Pancreas (tissue), 10 donors: ENCODE measurements at regions not wholly inside any gene's neighbourhood (a gene's known extent, or its start where the extent isn't known, plus 50 kb on each side); places are given as distances from the start of the nearest gene placed in this dataset.
A peak's percentile ranks its signal among the peaks of the same experiment; 100 is the strongest.

Experiments
- ATAC-seq, 4 donors: fragments of 200-7000 bp; cut with Tn5 transposase; one replicate each; pipeline versions ENCODE4 v1.8.0 to v1.9.1; 2020; ENCODE audit warnings: mild to moderate bottlenecking in 4 of 4, moderate library complexity in 4 of 4
- DNase-seq, 6 donors: peaks; one replicate each; pipeline ENCODE4 v3.0.0-alpha.2; 2020
- FAIRE-seq: peaks from 2 replicates; lab custom pipeline; 2012; peaks lifted over from hg19 to GRCh38; lab: Jason Lieb, UNC
- H3K27ac ChIP-seq, 4 donors: fragments of 200-600 bp; sonication (generic); 1 replicate in 3 of 4; 2 replicates in 1 of 4; pipeline versions ENCODE4 v1.5.0 to v1.8.0; 2020
- H3K27me3 ChIP-seq, 4 donors: fragments of 200-600 bp; one replicate each; pipeline ENCODE4 v1.8.0; 2021
- H3K36me3 ChIP-seq, 3 donors: fragments of 200-600 bp; sonication (generic) in 1 of 3; one replicate each; pipeline versions ENCODE4 v1.5.0 to v1.8.0; 2020 to 2021
- H3K4me1 ChIP-seq, 3 donors: fragments of 200-600 bp; one replicate each; pipeline ENCODE4 v1.8.0; 2021
- H3K4me3 ChIP-seq, 4 donors: fragments of 200-600 bp; sonication (generic) in 2 of 4; one replicate each; pipeline versions ENCODE4 v1.5.0 to v1.8.0; 2020 to 2021
- H3K9me3 ChIP-seq, 4 donors: fragments of 200-600 bp; one replicate each; pipeline ENCODE4 v1.8.0; 2021
- CTCF ChIP-seq, 4 donors: fragments of 200-600 bp; sonication (generic) in 3 of 4; IDR thresholded peaks; one replicate each; pipeline versions ENCODE4 v1.5.0 to v1.8.0; 2021; ENCODE audit warnings: antibody characterized with exemption in 4 of 4
- WGBS, 2 donors: extraction: QIAGEN DNeasy Blood & Tissue Kit; methylation state at CpG; one replicate each; pipeline ENCODE4 v1.1.7; 2013; 5-methylcytosine and 5-hydroxymethylcytosine counted together
- intact Hi-C, 3 donors: fragments of 100-400 bp; cut with DNase I; formaldehyde crosslinking; loops; one replicate each; pipeline versions ENCODE4 v1.11.1 to v1.14.2; 2022
- donor health status: healthy with polysubstance abuse.
- donor health status: DM: no; HTN: no; CAD: no; lungs with moderate emphysema.
- donor health status: DM: no; HTN: no; CAD: no.
- donor health status: control.
- donor health status: control.
- donor health status: Bipolar disorder and iron deficiency.
- donor health status: DM: yes; HTN: yes; CAD: no.
- donor health status: DM: no; HTN: no; CAD: no.
- donor health status: DM: no; HTN: no; CAD: no.
- donor health status: DM: yes; HTN: yes; CAD: no.

GRCh38 chr18:59968583-59968982 is 68.8 kb downstream of the PMAIP1 start:
- H3K27ac ChIP-seq: no peak overlapping the region
- H3K27me3 ChIP-seq: peaks cover 0 to 15% (median 0%) of the 10 kb centered on the region in 4 donors
- TF ChIP-seq CTCF (IDR thresholded peaks at IDR 0.05): no peak
- WGBS, 2 donors: 84 to 90% methylated on average over 2 of the region's 2 CpGs
- intact Hi-C loops: no loop called here
- no peaks in the 10 kb centered on the region for H3K4me1 ChIP-seq
- DNase-seq: no peak
- no peak for ATAC-seq
- H3K36me3 ChIP-seq: no peaks in the 10 kb centered on the region
- no peak for FAIRE-seq
- H3K4me3 ChIP-seq: no peak overlapping the region
- H3K9me3 ChIP-seq: no peaks in the 10 kb centered on the region

- FAIRE-seq: no peak
- peaks cover 0 to 15% (median 0%) of the 10 kb centered on the region in 4 donors for H3K27me3 ChIP-seq
- intact Hi-C loops: no loop called here
Measured at GRCh38 chr18:59967878-59968277, 68.1 kb downstream of the PMAIP1 start.

DNA sequence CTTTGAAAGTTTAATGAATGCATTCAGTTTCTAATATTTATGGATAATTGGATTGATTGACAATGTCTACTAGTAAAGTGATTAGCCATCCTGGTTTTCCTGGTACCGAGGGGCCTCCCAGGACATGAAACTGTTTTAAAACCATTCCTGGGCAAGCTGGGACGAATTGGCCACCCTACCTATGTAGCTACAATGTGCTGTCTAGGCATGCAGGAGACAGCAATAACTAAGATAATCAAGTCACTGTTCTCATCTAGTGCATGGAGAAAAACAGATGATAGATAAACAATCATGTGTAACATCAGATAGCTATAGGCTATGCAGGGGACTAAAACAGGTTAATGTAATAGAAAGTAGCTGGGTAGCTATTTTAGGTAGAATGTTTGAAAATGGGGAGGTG is 67.1 kb downstream of the PMAIP1 start:
- ATAC-seq (no peak), FAIRE-seq (no peak), DNase-seq (no peak)
- no peak for TF ChIP-seq CTCF (IDR thresholded peaks at IDR 0.05)
- peaks cover 0 to 15% (median 0%) of the 10 kb centered on the region in 4 donors for H3K27me3 ChIP-seq
- H3K27ac ChIP-seq: no peak overlapping the region
- no peaks in the 10 kb centered on the region for H3K9me3 ChIP-seq
- no peaks in the 10 kb centered on the region for H3K4me1 ChIP-seq
- intact Hi-C loops: no loop called here
- no peak overlapping the region for H3K4me3 ChIP-seq
- no peaks in the 10 kb centered on the region for H3K36me3 ChIP-seq
- WGBS, 2 donors: 72 to 73% methylated on average over 2 of the region's 2 CpGs

More at GRCh38 chr18:59967878-59968277, 68.1 kb downstream of the PMAIP1 start:
- Histone ChIP-seq H3K36me3 (no peaks in the 10 kb centered on the region), H3K4me1 (no peaks in the 10 kb centered on the region), H3K4me3 (no peak overlapping the region), H3K27ac (no peak overlapping the region), H3K9me3 (no peaks in the 10 kb centered on the region)
- 94 to 96% methylated on average over 2 of the region's 2 CpGs for WGBS, 2 donors
- TF ChIP-seq CTCF (IDR thresholded peaks at IDR 0.05): no peak
- no peak for ATAC-seq
- no peak for DNase-seq

- H3K27ac ChIP-seq: no peak overlapping the region
- ATAC-seq: no peak
- no peak for TF ChIP-seq CTCF (IDR thresholded peaks at IDR 0.05)
- H3K9me3 ChIP-seq: no peaks in the 10 kb centered on the region
- 59 to 60% methylated on average over 5 of the region's 5 CpGs for WGBS, 2 donors
- no peaks in the 10 kb centered on the region for H3K36me3 ChIP-seq
- H3K4me1 ChIP-seq: peaks cover 0 to 7% (median 0%) of the 10 kb centered on the region in 3 donors
- DNase-seq: no peak
- no peak overlapping the region for H3K4me3 ChIP-seq
- peaks cover 0 to 7% (median 0%) of the 10 kb centered on the region in 4 donors for H3K27me3 ChIP-seq
- intact Hi-C loops: no loop called here
- FAIRE-seq: no peak
Measured at GRCh38 chr18:59963229-59963628, 63.4 kb downstream of the PMAIP1 start.

- Histone ChIP-seq H3K27me3 (peaks cover 0 to 7% (median 0%) of the 10 kb centered on the region in 4 donors), H3K9me3 (no peaks in the 10 kb centered on the region), H3K4me3 (no peak overlapping the region), H3K27ac (peak overlapping the region in 1 of 4 donors; percentile 9), H3K36me3 (no peaks in the 10 kb centered on the region), H3K4me1 (peaks cover 0 to 7% (median 0%) of the 10 kb centered on the region in 3 donors)
- 12 to 14% methylated on average over 4 of the region's 4 CpGs for WGBS, 2 donors
- FAIRE-seq (no peak), DNase-seq (peak in 2 of 6 donors; percentile 8 to 23), ATAC-seq (peak; percentile 62 to 87 (median 73))
- no peak for TF ChIP-seq CTCF (IDR thresholded peaks at IDR 0.05)
- intact Hi-C loops: no loop called here
Measured at GRCh38 chr18:59961070-59961469, 61.3 kb downstream of the PMAIP1 start.
